ENCODE measurements at regions not wholly inside any gene's neighbourhood (a gene's known extent, or its start where the extent isn't known, plus 50 kb on each side); places are given as distances from the start of the nearest gene placed in this dataset.

DNA sequence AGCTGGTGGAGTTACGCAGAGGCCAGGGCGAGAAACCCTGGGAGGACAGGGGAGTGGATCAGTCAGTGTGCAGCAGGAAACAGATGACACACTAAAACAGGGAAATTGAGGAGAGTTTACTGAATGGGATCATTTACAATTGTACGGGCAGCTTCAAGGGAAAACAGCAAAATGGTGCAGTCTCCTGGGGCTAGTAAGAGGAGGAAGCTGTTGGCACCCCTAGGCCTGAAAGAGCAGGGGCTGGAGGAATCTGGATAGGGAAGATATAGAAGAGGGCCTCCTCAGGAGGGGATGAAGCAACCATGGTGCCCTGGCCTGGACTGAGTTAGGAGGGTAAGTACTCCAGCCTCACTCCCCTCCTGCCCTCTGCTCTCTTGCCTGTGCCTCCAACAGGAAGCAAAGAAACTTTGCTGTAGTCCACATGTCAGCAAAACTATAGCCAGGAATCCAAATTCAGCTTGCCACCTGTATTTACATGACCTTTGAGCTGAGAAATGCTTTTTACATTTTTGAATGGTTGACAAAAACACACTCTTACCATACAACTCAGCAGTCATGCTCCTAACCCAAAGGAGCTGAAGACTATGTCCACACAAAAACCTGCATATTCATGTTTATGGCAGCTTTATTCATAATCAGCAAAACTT, 52.3 kb upstream of the OPN4 start:
- no peak for DNase-seq
- no peak overlapping the region for H3K4ac ChIP-seq (ENCODE audit: low read depth, low read length)
- H3K18ac ChIP-seq (ENCODE audit: low read length): no peak overlapping the region

DNA sequence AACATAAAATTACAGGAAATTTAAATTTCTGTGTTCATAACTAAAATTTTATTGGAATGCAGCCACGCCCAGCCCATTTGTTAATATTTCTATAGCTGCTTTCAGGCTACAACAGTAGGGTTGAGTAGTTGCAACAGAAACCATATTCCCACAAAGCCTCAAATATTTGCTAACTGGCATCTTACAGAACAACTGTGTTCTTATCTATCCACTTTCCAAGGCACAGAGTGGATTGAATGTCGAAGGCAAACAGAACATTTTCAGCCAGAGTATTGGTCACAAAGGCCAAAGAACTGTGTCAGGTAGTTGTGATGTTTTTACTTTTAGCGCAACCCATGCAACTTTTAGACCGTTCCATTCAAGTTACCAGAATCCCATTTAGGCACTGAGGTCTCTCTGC, 51.1 kb upstream of the OPN4 start:
- H2BK12ac ChIP-seq (ENCODE audit: low read length): no peak overlapping the region
- no peaks in the 10 kb centered on the region for H3K4me1 ChIP-seq (ENCODE audit: control insufficient read depth in 1 of 2, insufficient read depth in 2 of 2, low read length in 2 of 2)
- H3K4me3 ChIP-seq (ENCODE audit: low read depth, low read length): no peak overlapping the region
- no peak overlapping the region for H2BK120ac ChIP-seq (ENCODE audit: insufficient read depth, low read length, poor library complexity)
- no peak overlapping the region for H3K27ac ChIP-seq (ENCODE audit: low read depth, low read length)
- no peak overlapping the region for H3K9ac ChIP-seq (ENCODE audit: low read length)
- H3K9me3 ChIP-seq (ENCODE audit: insufficient read depth, low read depth, low read length): no peaks in the 10 kb centered on the region
- no peaks in the 10 kb centered on the region for H3K36me3 ChIP-seq (ENCODE audit: control insufficient read depth in 1 of 2, insufficient read depth in 2 of 2, low read length in 2 of 2)
- no peak overlapping the region for H3K23ac ChIP-seq (ENCODE audit: low read length)
- no peaks in the 10 kb centered on the region for H3K79me2 ChIP-seq (ENCODE audit: control insufficient read depth, insufficient read depth, low read length, poor library complexity)
- no CpG with 5 or more reads among the region's 4 CpGs for WGBS (ENCODE audit: extremely low coverage, insufficient coverage, insufficient read length)
- H4K8ac ChIP-seq (ENCODE audit: low read depth, low read length): no peak overlapping the region
- no peak overlapping the region for H3K14ac ChIP-seq (ENCODE audit: low read length)
- H2BK5ac ChIP-seq (ENCODE audit: low read depth, low read length, poor library complexity): no peak overlapping the region
- H3K79me1 ChIP-seq (ENCODE audit: low read length): no peaks in the 10 kb centered on the region
- H4K91ac ChIP-seq (ENCODE audit: low read depth, low read length): no peak overlapping the region
- H3K4me2 ChIP-seq (ENCODE audit: low read length): no peak overlapping the region
- no peak overlapping the region for H2AK5ac ChIP-seq (ENCODE audit: low read length)
- no peak overlapping the region for H3K4ac ChIP-seq (ENCODE audit: low read depth, low read length)
- no peak overlapping the region for H4K12ac ChIP-seq (ENCODE audit: low read depth, low read length)
- no peak for DNase-seq
- no peak overlapping the region for H3K18ac ChIP-seq (ENCODE audit: low read length)
- H2AFZ ChIP-seq (ENCODE audit: insufficient read depth, low read length, poor library complexity): no peak overlapping the region
- no peaks in the 10 kb centered on the region for H3K27me3 ChIP-seq (ENCODE audit: insufficient read depth, low read length)

More for the DNA sequence above, 52.3 kb upstream of the OPN4 start:
- H3K79me1 ChIP-seq (ENCODE audit: low read length): no peaks in the 10 kb centered on the region
- no peaks in the 10 kb centered on the region for H3K9me3 ChIP-seq (ENCODE audit: insufficient read depth, low read depth, low read length)
- H3K9ac ChIP-seq (ENCODE audit: low read length): no peak overlapping the region
- no peak overlapping the region for H4K8ac ChIP-seq (ENCODE audit: low read depth, low read length)
- no peak overlapping the region for H4K91ac ChIP-seq (ENCODE audit: low read depth, low read length)
- no peak overlapping the region for H2AK5ac ChIP-seq (ENCODE audit: low read length)
- WGBS (ENCODE audit: extremely low coverage, insufficient coverage, insufficient read length): no CpG with 5 or more reads among the region's 3 CpGs
- no peaks in the 10 kb centered on the region for H3K79me2 ChIP-seq (ENCODE audit: control insufficient read depth, insufficient read depth, low read length, poor library complexity)
- no peak overlapping the region for H3K14ac ChIP-seq (ENCODE audit: low read length)
- no peaks in the 10 kb centered on the region for H3K36me3 ChIP-seq (ENCODE audit: control insufficient read depth in 1 of 2, insufficient read depth in 2 of 2, low read length in 2 of 2)
- H3K27ac ChIP-seq (ENCODE audit: low read depth, low read length): no peak overlapping the region
- H3K27me3 ChIP-seq (ENCODE audit: insufficient read depth, low read length): no peaks in the 10 kb centered on the region
- H2BK12ac ChIP-seq (ENCODE audit: low read length): no peak overlapping the region
- H3K23ac ChIP-seq (ENCODE audit: low read length): no peak overlapping the region
- H4K12ac ChIP-seq (ENCODE audit: low read depth, low read length): no peak overlapping the region
- H2BK5ac ChIP-seq (ENCODE audit: low read depth, low read length, poor library complexity): no peak overlapping the region
- no peaks in the 10 kb centered on the region for H3K4me1 ChIP-seq (ENCODE audit: control insufficient read depth in 1 of 2, insufficient read depth in 2 of 2, low read length in 2 of 2)
- H2BK120ac ChIP-seq (ENCODE audit: insufficient read depth, low read length, poor library complexity): no peak overlapping the region
- H2AFZ ChIP-seq (ENCODE audit: insufficient read depth, low read length, poor library complexity): no peak overlapping the region
- no peak overlapping the region for H3K4me3 ChIP-seq (ENCODE audit: low read depth, low read length)
- H3K4me2 ChIP-seq (ENCODE audit: low read length): no peak overlapping the region
